Mesendoderm (in vitro differentiated cells): ENCODE measurements at regions not wholly inside any gene's neighbourhood (a gene's known extent, or its start where the extent isn't known, plus 50 kb on each side); places are given as distances from the start of the nearest gene placed in this dataset.

Experiments
- DNase-seq: peaks from one replicate; pipeline ENCODE4 v3.0.0; 2013
- H2AK5ac ChIP-seq: 2 replicates; pipeline ENCODE4 v1.6.1; 2013; ENCODE audit warnings: low read length, inconsistent platforms
- H2BK120ac ChIP-seq: 2 replicates; pipeline ENCODE4 v1.6.1; 2013; ENCODE audit warnings: low read depth, mild to moderate bottlenecking, low read length, moderate library complexity, mixed read lengths
- H2BK15ac ChIP-seq: replicated peaks from 2 replicates; pipeline ENCODE4 v1.6.1; 2013; ENCODE audit warnings: low read depth, mild to moderate bottlenecking, moderate library complexity
- H2BK5ac ChIP-seq: 2 replicates; pipeline ENCODE4 v1.6.1; 2013; ENCODE audit warnings: low read length, inconsistent platforms
- H3K18ac ChIP-seq: 2 replicates; pipeline ENCODE4 v1.6.1; 2013; ENCODE audit warnings: mild to moderate bottlenecking, low read length, mixed read lengths
- H3K23ac ChIP-seq: one replicate; pipeline ENCODE4 v1.6.1; 2013; ENCODE audit warnings: low read length
- H3K27ac ChIP-seq: 2 replicates; pipeline ENCODE4 v1.5.1; 2013; ENCODE audit warnings: low read depth, mild to moderate bottlenecking, inconsistent platforms, low read length, moderate library complexity
- H3K27me3 ChIP-seq: 2 replicates; pipeline ENCODE4 v1.6.1; 2013; ENCODE audit warnings: low read length, control low read depth, mild to moderate bottlenecking, inconsistent platforms; ENCODE audit not compliant: insufficient read depth, poor library complexity
- H3K36me3 ChIP-seq: 2 replicates; pipeline ENCODE4 v1.6.1; 2013; ENCODE audit warnings: low read length, inconsistent platforms; ENCODE audit not compliant: control insufficient read depth, insufficient read depth
- H3K4ac ChIP-seq: one replicate; pipeline ENCODE4 v1.6.1; 2013; ENCODE audit warnings: low read depth, mild to moderate bottlenecking, low read length, moderate library complexity
- H3K4me1 ChIP-seq: 2 replicates; pipeline ENCODE4 v1.6.1; 2013; ENCODE audit warnings: low read depth, low read length, inconsistent platforms; ENCODE audit not compliant: control insufficient read depth
- H3K4me2 ChIP-seq: 2 replicates; pipeline ENCODE4 v1.6.1; 2013; ENCODE audit warnings: low read length
- H3K4me3 ChIP-seq: 2 replicates; pipeline ENCODE4 v1.5.1; 2013; ENCODE audit warnings: mild to moderate bottlenecking, low read length
- H3K56ac ChIP-seq: one replicate; pipeline ENCODE4 v1.6.1; 2013; ENCODE audit warnings: low read length
- H3K79me1 ChIP-seq: 2 replicates; pipeline ENCODE4 v1.6.1; 2013; ENCODE audit warnings: low read length, inconsistent platforms
- H3K79me2 ChIP-seq: 2 replicates; pipeline ENCODE4 v1.6.1; 2013; ENCODE audit warnings: mild to moderate bottlenecking, low read length; ENCODE audit not compliant: control insufficient read depth, insufficient read depth
- H3K9ac ChIP-seq: 2 replicates; pipeline ENCODE4 v1.6.1; 2013; ENCODE audit warnings: low read length, inconsistent platforms
- H4K5ac ChIP-seq: one replicate; pipeline ENCODE4 v1.6.1; 2013; ENCODE audit warnings: low read length
- H4K8ac ChIP-seq: one replicate; pipeline ENCODE4 v1.6.1; 2013; ENCODE audit warnings: low read depth, mild to moderate bottlenecking, control low read depth, low read length, moderate library complexity
- WGBS: extraction: QIAGEN DNeasy Blood & Tissue Kit; methylation state at CpG from one replicate; pipeline ENCODE4 v1.1.7; 2013; ENCODE audit warnings: low lambda C conversion rate, missing lambda C conversion rate; ENCODE audit not compliant: insufficient coverage; ENCODE audit errors: extremely low coverage; 5-methylcytosine and 5-hydroxymethylcytosine counted together

DNA sequence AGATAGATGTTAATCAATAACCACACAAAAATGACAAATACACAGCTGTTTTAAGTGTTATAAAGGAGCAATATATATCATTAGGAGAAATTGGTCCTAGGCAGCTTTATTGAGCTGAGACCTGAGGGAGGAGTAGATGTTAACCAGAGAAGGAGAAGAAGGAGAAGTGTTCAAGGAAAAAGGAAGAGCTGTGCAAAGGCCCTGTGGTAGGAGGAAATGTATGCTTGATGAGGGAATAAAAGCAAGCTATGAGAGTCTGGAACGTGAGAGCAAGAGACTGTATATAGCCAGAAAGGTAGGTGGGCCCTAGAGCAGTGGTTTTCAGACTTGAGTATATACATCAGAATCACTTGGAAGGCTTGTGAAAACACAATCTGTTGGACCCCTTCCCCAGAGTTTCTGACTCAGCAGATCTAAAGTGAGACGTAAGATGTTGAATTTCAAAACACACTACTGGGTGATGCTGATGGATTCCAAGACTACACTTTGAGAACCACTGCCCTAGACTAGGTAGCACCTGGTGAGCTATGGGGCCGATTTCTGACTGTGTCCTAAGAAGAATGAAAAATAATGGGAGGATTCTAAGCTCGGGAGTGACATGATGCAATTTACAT, 342.3 kb upstream of the ADAMTS9 start:
- Histone ChIP-seq H4K5ac (no peak overlapping the region), H3K27me3 (no peaks in the 10 kb centered on the region), H3K23ac (no peak overlapping the region), H2AK5ac (no peak overlapping the region), H3K4ac (no peak overlapping the region), H4K8ac (no peak overlapping the region), H3K79me2 (no peaks in the 10 kb centered on the region), H3K56ac (no peak overlapping the region), H3K4me2 (no peak overlapping the region), H3K9ac (no peak overlapping the region), H3K36me3 (no peaks in the 10 kb centered on the region), H3K79me1 (no peaks in the 10 kb centered on the region), H3K27ac (no peak overlapping the region), H3K4me1 (peaks cover 1% of the 10 kb centered on the region), H2BK5ac (no peak overlapping the region), H3K4me3 (no peak overlapping the region), H2BK120ac (no peak overlapping the region), H3K18ac (no peak overlapping the region), H2BK15ac (no peak overlapping the region)
- WGBS, result no CpG with 5 or more reads among the region's 4 CpGs
- DNase-seq, result no peak

GRCh38 chr3:65029130-65029529, 341.3 kb upstream of the ADAMTS9 start:
- H2BK15ac ChIP-seq, result no peak overlapping the region
- no peak overlapping the region for H2BK120ac ChIP-seq
- no peak overlapping the region for H3K23ac ChIP-seq
- no peaks in the 10 kb centered on the region for H3K36me3 ChIP-seq
- H4K5ac ChIP-seq, result no peak overlapping the region
- H3K4me2 ChIP-seq, result no peak overlapping the region
- H3K9ac ChIP-seq, result no peak overlapping the region
- no peak overlapping the region for H3K18ac ChIP-seq
- no peak overlapping the region for H3K4ac ChIP-seq
- DNase-seq, result no peak
- H3K4me1 ChIP-seq, result peaks cover 1% of the 10 kb centered on the region
- no peaks in the 10 kb centered on the region for H3K79me2 ChIP-seq
- no peak overlapping the region for H4K8ac ChIP-seq
- no peak overlapping the region for H3K27ac ChIP-seq
- WGBS, result no CpG with 5 or more reads among the region's 2 CpGs
- no peak overlapping the region for H3K4me3 ChIP-seq
- no peaks in the 10 kb centered on the region for H3K79me1 ChIP-seq
- H2AK5ac ChIP-seq, result no peak overlapping the region
- H3K27me3 ChIP-seq, result no peaks in the 10 kb centered on the region
- no peak overlapping the region for H3K56ac ChIP-seq
- no peak overlapping the region for H2BK5ac ChIP-seq

GRCh38 chr3:65028024-65028423, 340.2 kb upstream of the ADAMTS9 start:
- Histone ChIP-seq H3K4me1 (peaks cover 1% of the 10 kb centered on the region), H3K4me3 (no peak overlapping the region), H3K4me2 (no peak overlapping the region), H3K79me2 (no peaks in the 10 kb centered on the region), H2BK5ac (no peak overlapping the region), H3K27ac (no peak overlapping the region), H3K23ac (no peak overlapping the region), H3K18ac (peak overlapping the region; percentile 64), H3K27me3 (no peaks in the 10 kb centered on the region), H4K8ac (no peak overlapping the region), H2BK120ac (no peak overlapping the region), H4K5ac (no peak overlapping the region), H3K4ac (no peak overlapping the region), H3K56ac (no peak overlapping the region), H3K79me1 (no peaks in the 10 kb centered on the region), H3K36me3 (no peaks in the 10 kb centered on the region), H2AK5ac (no peak overlapping the region), H2BK15ac (no peak overlapping the region), H3K9ac (no peak overlapping the region)
- DNase-seq, result no peak
- WGBS, result no CpG with 5 or more reads among the region's 2 CpGs

- Histone ChIP-seq H3K4me3 (no peak overlapping the region), H2BK15ac (no peak overlapping the region), H3K56ac (no peak overlapping the region), H3K23ac (no peak overlapping the region), H3K18ac (no peak overlapping the region), H3K4me1 (peaks cover 1% of the 10 kb centered on the region), H2BK120ac (no peak overlapping the region), H2BK5ac (no peak overlapping the region), H3K27ac (no peak overlapping the region), H4K8ac (no peak overlapping the region), H2AK5ac (no peak overlapping the region), H3K79me1 (no peaks in the 10 kb centered on the region), H3K4ac (no peak overlapping the region), H3K9ac (no peak overlapping the region), H3K79me2 (no peaks in the 10 kb centered on the region), H3K4me2 (no peak overlapping the region), H3K36me3 (no peaks in the 10 kb centered on the region), H3K27me3 (no peaks in the 10 kb centered on the region), H4K5ac (no peak overlapping the region)
- WGBS, result no CpG with 5 or more reads among the region's 8 CpGs
- peak; percentile 22 for DNase-seq
These were observed 339.5 kb upstream of the ADAMTS9 start for GRCh38 chr3:65027335-65027734.

DNA sequence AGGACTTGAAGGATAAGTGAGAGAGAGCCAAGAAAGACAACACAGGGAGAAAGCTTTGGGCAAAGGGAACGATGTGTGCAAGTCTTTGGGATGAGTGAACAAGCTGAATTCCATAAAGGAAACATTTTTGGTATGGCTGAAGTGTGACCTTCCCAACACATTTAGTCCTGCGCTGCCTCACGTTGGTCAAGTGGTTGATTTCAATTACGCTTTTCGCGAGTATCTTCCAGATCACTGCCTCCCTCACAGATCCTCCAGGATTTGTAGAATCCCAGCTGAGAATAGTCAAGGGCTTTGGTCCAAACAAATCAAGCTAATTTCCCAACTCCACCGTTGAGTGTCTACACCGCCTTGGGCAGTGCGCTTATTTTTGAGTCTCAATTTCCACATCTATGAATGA, 338.4 kb upstream of the ADAMTS9 start:
- H3K4me3 ChIP-seq, result no peak overlapping the region
- peak; percentile 50 for DNase-seq

DNA sequence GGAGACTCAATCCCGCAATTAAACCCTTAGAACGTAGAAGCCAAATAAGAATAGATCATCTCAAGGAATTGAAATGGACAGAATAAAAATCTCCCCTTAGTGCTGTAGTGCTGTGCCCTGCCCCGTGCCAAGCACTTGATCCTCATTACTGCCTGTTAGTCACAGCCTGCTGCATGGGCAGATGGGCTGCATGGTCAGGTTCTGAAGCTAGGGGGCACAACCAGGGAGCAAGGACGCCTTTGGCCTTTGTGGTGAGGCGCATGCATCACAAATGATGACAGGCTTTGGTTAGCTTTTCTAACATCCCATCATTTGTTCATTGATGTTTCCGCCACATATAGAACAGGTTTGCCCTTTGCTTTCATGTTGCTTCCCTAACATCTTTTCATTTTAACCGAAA, 336.3 kb upstream of the ADAMTS9 start:
- H3K4me1 ChIP-seq, result peaks cover 3% of the 10 kb centered on the region
- no peak overlapping the region for H3K4ac ChIP-seq
- no peak overlapping the region for H3K27ac ChIP-seq
- no peak overlapping the region for H2BK5ac ChIP-seq
- H3K79me2 ChIP-seq, result no peaks in the 10 kb centered on the region
- no peak overlapping the region for H3K4me2 ChIP-seq
- H3K9ac ChIP-seq, result no peak overlapping the region
- no peak overlapping the region for H3K23ac ChIP-seq
- no peaks in the 10 kb centered on the region for H3K36me3 ChIP-seq
- H3K56ac ChIP-seq, result no peak overlapping the region
- H4K5ac ChIP-seq, result no peak overlapping the region
- no peak overlapping the region for H2BK15ac ChIP-seq
- no peaks in the 10 kb centered on the region for H3K27me3 ChIP-seq
- H3K4me3 ChIP-seq, result no peak overlapping the region
- H3K79me1 ChIP-seq, result no peaks in the 10 kb centered on the region
- DNase-seq, result peak; percentile 26
- no peak overlapping the region for H4K8ac ChIP-seq
- no peak overlapping the region for H2AK5ac ChIP-seq
- H3K18ac ChIP-seq, result no peak overlapping the region
- whole genome bisulfite sequencing, result no CpG with 5 or more reads among the region's 7 CpGs
- H2BK120ac ChIP-seq, result no peak overlapping the region

More for the DNA sequence above, 338.4 kb upstream of the ADAMTS9 start:
- Histone ChIP-seq H3K23ac (no peak overlapping the region), H3K36me3 (no peaks in the 10 kb centered on the region), H3K79me1 (no peaks in the 10 kb centered on the region), H4K5ac (no peak overlapping the region), H2AK5ac (no peak overlapping the region), H3K56ac (no peak overlapping the region), H2BK120ac (no peak overlapping the region), H3K27me3 (no peaks in the 10 kb centered on the region), H2BK15ac (no peak overlapping the region), H4K8ac (no peak overlapping the region), H3K18ac (no peak overlapping the region), H3K4me1 (peaks cover under 1% of the 10 kb centered on the region), H3K27ac (no peak overlapping the region), H3K79me2 (no peaks in the 10 kb centered on the region), H2BK5ac (no peak overlapping the region), H3K9ac (no peak overlapping the region), H3K4ac (no peak overlapping the region), H3K4me2 (no peak overlapping the region)
- WGBS, result no CpG with 5 or more reads among the region's 9 CpGs
